ENCODE measurements at regions not wholly inside any gene's neighbourhood (a gene's known extent, or its start where the extent isn't known, plus 50 kb on each side); places are given as distances from the start of the nearest gene placed in this dataset.

DNA sequence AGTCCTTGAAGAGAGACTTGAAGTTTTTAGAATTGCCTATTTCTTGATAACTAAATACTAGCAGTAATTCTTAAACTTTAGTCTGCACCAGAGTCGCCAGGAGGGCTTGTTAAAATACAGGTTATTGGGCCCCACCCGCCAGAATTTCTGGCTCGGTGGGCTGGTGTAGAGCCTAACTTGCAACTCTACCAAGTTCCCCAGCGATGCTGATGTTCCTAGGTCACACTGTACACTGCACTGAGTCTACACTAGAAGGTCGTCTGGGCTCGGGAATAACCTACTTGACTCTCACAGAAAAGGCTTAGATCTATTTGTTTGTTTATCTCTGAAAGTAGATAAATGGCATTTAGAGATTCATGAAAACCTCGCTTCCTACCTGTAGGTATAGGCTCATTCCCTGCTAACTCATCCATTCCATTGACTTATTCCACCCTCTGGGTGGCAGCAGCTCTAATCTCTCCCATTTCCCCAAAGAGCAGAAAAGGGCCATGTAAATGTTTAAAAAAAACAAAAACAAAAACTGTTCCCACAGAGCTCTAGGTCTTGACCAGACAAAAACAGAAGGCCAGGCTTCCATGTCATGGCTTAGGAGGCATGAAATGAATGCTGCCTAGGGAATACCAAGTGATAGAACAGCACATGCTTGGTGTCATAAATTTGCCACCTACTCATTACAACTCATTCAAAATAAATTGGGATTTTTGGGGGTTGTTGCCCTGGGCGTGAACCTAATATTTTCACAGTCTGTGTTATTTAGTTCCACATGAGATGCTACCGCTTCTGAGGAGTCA, 292.1 kb downstream of the ADGB start:
- TF ChIP-seq EP300 (IDR thresholded peaks at IDR 0.05; ENCODE audit: borderline replicate concordance in 1 of 2, control insufficient read depth in 1 of 2, low read depth in 2 of 2, low read length in 2 of 2) (no peak), HDAC6 (IDR thresholded peaks at IDR 0.05; ENCODE audit: unreplicated experiment) (no peak), MXI1 (IDR thresholded peaks at IDR 0.05; ENCODE audit: low read depth, low read length) (no peak), ZNF24 (IDR thresholded peaks at IDR 0.05) (no peak), EZH2 (IDR thresholded peaks at IDR 0.05; ENCODE audit: borderline replicate concordance, control insufficient read depth, low read depth, low read length) (no peak), YY1 (IDR thresholded peaks at IDR 0.05; ENCODE audit: low read depth, low read length) (no peak), ZNF274 (IDR thresholded peaks at IDR 0.05; ENCODE audit: insufficient read depth, insufficient read length) (no peak)
- TF ChIP-seq, protein P1, sequence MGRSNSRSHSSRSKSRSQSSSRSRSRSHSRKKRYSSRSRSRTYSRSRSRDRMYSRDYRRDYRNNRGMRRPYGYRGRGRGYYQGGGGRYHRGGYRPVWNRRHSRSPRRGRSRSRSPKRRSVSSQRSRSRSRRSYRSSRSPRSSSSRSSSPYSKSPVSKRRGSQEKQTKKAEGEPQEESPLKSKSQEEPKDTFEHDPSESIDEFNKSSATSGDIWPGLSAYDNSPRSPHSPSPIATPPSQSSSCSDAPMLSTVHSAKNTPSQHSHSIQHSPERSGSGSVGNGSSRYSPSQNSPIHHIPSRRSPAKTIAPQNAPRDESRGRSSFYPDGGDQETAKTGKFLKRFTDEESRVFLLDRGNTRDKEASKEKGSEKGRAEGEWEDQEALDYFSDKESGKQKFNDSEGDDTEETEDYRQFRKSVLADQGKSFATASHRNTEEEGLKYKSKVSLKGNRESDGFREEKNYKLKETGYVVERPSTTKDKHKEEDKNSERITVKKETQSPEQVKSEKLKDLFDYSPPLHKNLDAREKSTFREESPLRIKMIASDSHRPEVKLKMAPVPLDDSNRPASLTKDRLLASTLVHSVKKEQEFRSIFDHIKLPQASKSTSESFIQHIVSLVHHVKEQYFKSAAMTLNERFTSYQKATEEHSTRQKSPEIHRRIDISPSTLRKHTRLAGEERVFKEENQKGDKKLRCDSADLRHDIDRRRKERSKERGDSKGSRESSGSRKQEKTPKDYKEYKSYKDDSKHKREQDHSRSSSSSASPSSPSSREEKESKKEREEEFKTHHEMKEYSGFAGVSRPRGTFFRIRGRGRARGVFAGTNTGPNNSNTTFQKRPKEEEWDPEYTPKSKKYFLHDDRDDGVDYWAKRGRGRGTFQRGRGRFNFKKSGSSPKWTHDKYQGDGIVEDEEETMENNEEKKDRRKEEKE (IDR thresholded peaks at IDR 0.05): no peak
- TF ChIP-seq, protein P2, sequence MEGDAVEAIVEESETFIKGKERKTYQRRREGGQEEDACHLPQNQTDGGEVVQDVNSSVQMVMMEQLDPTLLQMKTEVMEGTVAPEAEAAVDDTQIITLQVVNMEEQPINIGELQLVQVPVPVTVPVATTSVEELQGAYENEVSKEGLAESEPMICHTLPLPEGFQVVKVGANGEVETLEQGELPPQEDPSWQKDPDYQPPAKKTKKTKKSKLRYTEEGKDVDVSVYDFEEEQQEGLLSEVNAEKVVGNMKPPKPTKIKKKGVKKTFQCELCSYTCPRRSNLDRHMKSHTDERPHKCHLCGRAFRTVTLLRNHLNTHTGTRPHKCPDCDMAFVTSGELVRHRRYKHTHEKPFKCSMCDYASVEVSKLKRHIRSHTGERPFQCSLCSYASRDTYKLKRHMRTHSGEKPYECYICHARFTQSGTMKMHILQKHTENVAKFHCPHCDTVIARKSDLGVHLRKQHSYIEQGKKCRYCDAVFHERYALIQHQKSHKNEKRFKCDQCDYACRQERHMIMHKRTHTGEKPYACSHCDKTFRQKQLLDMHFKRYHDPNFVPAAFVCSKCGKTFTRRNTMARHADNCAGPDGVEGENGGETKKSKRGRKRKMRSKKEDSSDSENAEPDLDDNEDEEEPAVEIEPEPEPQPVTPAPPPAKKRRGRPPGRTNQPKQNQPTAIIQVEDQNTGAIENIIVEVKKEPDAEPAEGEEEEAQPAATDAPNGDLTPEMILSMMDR (IDR thresholded peaks at IDR 0.05 in 2 of 3, conservative IDR thresholded peaks at IDR 0.05 in 1 of 3; ENCODE audit: control insufficient read depth in 2 of 3, extremely low read depth in 1 of 3, insufficient read depth in 1 of 3, low read depth in 3 of 3, low read length in 3 of 3): no peak
- TF ChIP-seq, protein P3, sequence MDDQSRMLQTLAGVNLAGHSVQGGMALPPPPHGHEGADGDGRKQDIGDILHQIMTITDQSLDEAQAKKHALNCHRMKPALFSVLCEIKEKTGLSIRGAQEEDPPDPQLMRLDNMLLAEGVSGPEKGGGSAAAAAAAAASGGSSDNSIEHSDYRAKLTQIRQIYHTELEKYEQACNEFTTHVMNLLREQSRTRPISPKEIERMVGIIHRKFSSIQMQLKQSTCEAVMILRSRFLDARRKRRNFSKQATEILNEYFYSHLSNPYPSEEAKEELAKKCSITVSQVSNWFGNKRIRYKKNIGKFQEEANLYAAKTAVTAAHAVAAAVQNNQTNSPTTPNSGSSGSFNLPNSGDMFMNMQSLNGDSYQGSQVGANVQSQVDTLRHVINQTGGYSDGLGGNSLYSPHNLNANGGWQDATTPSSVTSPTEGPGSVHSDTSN (IDR thresholded peaks at IDR 0.05; ENCODE audit: insufficient replicate concordance, low read depth, low read length): no peak
- TF ChIP-seq, protein P4, sequence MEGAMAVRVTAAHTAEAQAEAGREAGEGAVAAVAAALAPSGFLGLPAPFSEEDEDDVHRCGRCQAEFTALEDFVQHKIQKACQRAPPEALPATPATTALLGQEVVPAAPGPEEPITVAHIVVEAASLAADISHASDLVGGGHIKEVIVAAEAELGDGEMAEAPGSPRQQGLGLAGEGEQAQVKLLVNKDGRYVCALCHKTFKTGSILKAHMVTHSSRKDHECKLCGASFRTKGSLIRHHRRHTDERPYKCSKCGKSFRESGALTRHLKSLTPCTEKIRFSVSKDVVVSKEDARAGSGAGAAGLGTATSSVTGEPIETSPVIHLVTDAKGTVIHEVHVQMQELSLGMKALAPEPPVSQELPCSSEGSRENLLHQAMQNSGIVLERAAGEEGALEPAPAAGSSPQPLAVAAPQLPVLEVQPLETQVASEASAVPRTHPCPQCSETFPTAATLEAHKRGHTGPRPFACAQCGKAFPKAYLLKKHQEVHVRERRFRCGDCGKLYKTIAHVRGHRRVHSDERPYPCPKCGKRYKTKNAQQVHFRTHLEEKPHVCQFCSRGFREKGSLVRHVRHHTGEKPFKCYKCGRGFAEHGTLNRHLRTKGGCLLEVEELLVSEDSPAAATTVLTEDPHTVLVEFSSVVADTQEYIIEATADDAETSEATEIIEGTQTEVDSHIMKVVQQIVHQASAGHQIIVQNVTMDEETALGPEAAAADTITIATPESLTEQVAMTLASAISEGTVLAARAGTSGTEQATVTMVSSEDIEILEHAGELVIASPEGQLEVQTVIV (IDR thresholded peaks at IDR 0.05; ENCODE audit: borderline replicate concordance, partially characterized antibody): no peak

Measured in GM12878 (cell line).